Smooth muscle cell (in vitro differentiated cells): ENCODE measurements at regions not wholly inside any gene's neighbourhood (a gene's known extent, or its start where the extent isn't known, plus 50 kb on each side); places are given as distances from the start of the nearest gene placed in this dataset.
"Not testable (repeated sequence)": the region's sequence is repeated elsewhere in the genome, so short reads cannot be mapped to it uniquely, and the experiment has no call there.

Experiments used
- DNase-seq: peaks from one replicate; lab custom pipeline; 2025; ENCODE audit not compliant: unreplicated experiment; lab: John Stamatoyannopoulos, UW
- H2AFZ ChIP-seq: fragments of 200-600 bp; sonication (generic); 2 replicates; pipeline ENCODE4 v1.6.0; 2016; ENCODE audit warnings: antibody characterized with exemption, low read depth, mild to moderate bottlenecking
- H3F3A ChIP-seq: fragments of 200-600 bp; sonication (generic); 2 replicates; pipeline ENCODE4 v1.6.0; 2017; ENCODE audit warnings: antibody characterized with exemption, low read depth
- H3K27ac ChIP-seq: fragments of 200-600 bp; sonication (generic); 2 replicates; pipeline ENCODE4 v1.5.1; 2016; ENCODE audit warnings: low read depth, mild to moderate bottlenecking
- H3K27me3 ChIP-seq: fragments of 200-600 bp; sonication (generic); 2 replicates; pipeline ENCODE4 v1.6.1; 2016; ENCODE audit warnings: low read depth, mild to moderate bottlenecking
- H3K36me3 ChIP-seq: fragments of 200-600 bp; sonication (generic); 2 replicates; pipeline ENCODE4 v1.5.1; 2016; ENCODE audit warnings: low read depth
- H3K4me1 ChIP-seq: fragments of 200-600 bp; sonication (generic); 2 replicates; pipeline ENCODE4 v1.5.1; 2016; ENCODE audit warnings: low read depth
- H3K4me2 ChIP-seq: fragments of 200-600 bp; sonication (generic); 2 replicates; pipeline ENCODE4 v1.6.0; 2016; ENCODE audit warnings: mild to moderate bottlenecking
- H3K4me3 ChIP-seq: fragments of 200-600 bp; sonication (generic); 2 replicates; pipeline ENCODE4 v1.5.1; 2016; ENCODE audit warnings: mild to moderate bottlenecking
- H3K79me2 ChIP-seq: fragments of 200-600 bp; sonication (generic); 2 replicates; pipeline ENCODE4 v1.6.0; 2016; ENCODE audit warnings: low read depth, mild to moderate bottlenecking
- H3K9ac ChIP-seq: fragments of 200-600 bp; sonication (generic); 2 replicates; pipeline ENCODE4 v1.6.0; 2016; ENCODE audit warnings: low read depth
- H3K9me3 ChIP-seq: fragments of 200-600 bp; sonication (generic); replicated peaks from 2 replicates; pipeline ENCODE4 v1.5.1; 2016; ENCODE audit warnings: low read depth
- H4K20me1 ChIP-seq: fragments of 200-600 bp; sonication (generic); 2 replicates; pipeline ENCODE4 v1.6.0; 2016; ENCODE audit warnings: low read depth
- WGBS: methylation state at CpG from one replicate; pipeline ENCODE4 v1.1.7; 2016; ENCODE audit warnings: low lambda C conversion rate; 5-methylcytosine and 5-hydroxymethylcytosine counted together
- TF ChIP-seq, protein P1 (sequence below): fragments of 200-600 bp; sonication (generic); IDR thresholded peaks from 2 replicates; pipeline ENCODE4 v1.5.1; 2017; ENCODE audit warnings: borderline replicate concordance, mild to moderate bottlenecking, antibody characterized with exemption; ENCODE audit not compliant: insufficient read depth, poor library complexity, severe bottlenecking

DNA sequence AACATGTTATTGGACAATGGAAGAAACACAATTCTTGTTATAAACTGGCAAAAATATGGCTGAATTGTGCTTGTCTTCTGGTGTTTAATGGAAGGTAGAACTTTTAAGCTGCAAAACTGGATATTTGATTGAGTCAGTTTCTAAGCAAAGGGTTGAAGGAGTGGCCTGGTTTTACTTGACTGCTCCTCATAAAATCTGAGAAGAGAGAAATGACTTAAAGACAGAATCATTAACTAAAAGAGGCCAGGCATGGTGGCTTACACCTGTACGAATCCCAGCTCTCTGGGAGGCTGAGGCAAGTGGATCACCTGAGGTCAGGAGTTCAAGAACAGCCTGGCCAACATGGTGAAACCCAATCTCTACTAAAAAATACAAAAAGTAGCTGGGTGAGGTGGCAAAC is 770.7 kb downstream of the CDH11 start:
- TF ChIP-seq, protein P1, sequence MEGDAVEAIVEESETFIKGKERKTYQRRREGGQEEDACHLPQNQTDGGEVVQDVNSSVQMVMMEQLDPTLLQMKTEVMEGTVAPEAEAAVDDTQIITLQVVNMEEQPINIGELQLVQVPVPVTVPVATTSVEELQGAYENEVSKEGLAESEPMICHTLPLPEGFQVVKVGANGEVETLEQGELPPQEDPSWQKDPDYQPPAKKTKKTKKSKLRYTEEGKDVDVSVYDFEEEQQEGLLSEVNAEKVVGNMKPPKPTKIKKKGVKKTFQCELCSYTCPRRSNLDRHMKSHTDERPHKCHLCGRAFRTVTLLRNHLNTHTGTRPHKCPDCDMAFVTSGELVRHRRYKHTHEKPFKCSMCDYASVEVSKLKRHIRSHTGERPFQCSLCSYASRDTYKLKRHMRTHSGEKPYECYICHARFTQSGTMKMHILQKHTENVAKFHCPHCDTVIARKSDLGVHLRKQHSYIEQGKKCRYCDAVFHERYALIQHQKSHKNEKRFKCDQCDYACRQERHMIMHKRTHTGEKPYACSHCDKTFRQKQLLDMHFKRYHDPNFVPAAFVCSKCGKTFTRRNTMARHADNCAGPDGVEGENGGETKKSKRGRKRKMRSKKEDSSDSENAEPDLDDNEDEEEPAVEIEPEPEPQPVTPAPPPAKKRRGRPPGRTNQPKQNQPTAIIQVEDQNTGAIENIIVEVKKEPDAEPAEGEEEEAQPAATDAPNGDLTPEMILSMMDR: no peak
- Histone ChIP-seq H3K4me1 (no peaks in the 10 kb centered on the region), H2AFZ (no peak overlapping the region), H3K79me2 (no peaks in the 10 kb centered on the region), H3K27ac (no peak overlapping the region), H3K9me3 (no peaks in the 10 kb centered on the region), H3K4me3 (no peak overlapping the region), H3F3A (no peaks in the 10 kb centered on the region), H3K4me2 (no peak overlapping the region), H3K9ac (no peak overlapping the region), H3K27me3 (no peaks in the 10 kb centered on the region), H4K20me1 (no peaks in the 10 kb centered on the region), H3K36me3 (no peaks in the 10 kb centered on the region)
- WGBS: 80% methylated on average over 1 of the region's 1 CpG
- DNase-seq: no peak

DNA sequence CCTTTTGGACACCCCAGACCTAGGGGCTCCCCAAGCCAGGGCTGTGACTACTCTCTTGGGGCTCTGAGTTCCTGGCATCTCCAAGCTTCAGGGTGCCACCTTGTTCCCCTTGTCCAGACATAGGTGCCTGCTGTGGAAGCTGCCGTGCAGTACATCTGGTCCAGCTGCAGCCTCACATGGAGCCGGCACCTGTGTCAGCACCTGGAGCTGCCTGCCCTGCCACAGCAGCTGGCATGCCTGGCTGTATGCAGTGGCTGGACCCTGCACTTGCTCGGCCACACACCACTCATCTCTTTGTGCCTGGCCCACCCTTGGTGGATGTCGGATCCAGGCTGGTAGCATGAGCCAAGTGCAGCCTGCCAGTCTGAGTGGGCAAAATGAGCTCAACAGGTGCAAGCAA is 775.8 kb downstream of the CDH11 start:
- Histone ChIP-seq H2AFZ (no peak overlapping the region), H3K36me3 (no peaks in the 10 kb centered on the region), H3F3A (no peaks in the 10 kb centered on the region), H3K4me1 (no peaks in the 10 kb centered on the region), H3K4me3 (no peak overlapping the region), H3K27me3 (no peaks in the 10 kb centered on the region), H4K20me1 (no peaks in the 10 kb centered on the region), H3K4me2 (no peak overlapping the region), H3K9ac (no peak overlapping the region), H3K9me3 (no peaks in the 10 kb centered on the region), H3K27ac (no peak overlapping the region), H3K79me2 (no peaks in the 10 kb centered on the region)
- DNase-seq: no peak
- TF ChIP-seq, protein P1: no peak
- 97% methylated on average over 4 of the region's 4 CpGs for WGBS

DNA sequence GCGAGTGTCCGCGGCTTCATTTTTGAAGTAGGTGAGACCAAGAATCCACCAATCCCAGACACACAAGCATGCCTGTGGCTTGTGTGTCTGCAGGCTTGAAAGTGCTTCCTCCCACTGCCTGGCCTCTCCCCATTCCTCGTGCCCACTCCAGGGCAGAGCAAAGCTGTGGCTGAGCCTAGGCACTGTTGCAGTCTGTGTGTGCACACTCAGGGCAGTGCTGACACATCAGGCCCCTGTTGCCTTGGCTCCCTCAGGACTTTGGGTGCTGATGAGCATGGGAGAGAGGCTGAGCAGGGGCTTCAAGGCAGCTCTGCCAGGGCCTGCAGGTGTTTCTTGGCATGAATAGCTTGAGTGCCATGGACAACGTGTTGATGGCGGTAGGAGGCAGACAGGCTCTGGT is 776.7 kb downstream of the CDH11 start:
- H3K4me1 ChIP-seq: no peaks in the 10 kb centered on the region
- H4K20me1 ChIP-seq: no peaks in the 10 kb centered on the region
- no peak overlapping the region for H3K4me2 ChIP-seq
- no peak overlapping the region for H2AFZ ChIP-seq
- no peak overlapping the region for H3K9ac ChIP-seq
- no peaks in the 10 kb centered on the region for H3K27me3 ChIP-seq
- TF ChIP-seq, protein P1: no peak
- H3K9me3 ChIP-seq: no peaks in the 10 kb centered on the region
- H3K27ac ChIP-seq: no peak overlapping the region
- H3F3A ChIP-seq: no peaks in the 10 kb centered on the region
- WGBS: 83% methylated on average over 6 of the region's 6 CpGs
- DNase-seq: no peak
- no peak overlapping the region for H3K4me3 ChIP-seq
- no peaks in the 10 kb centered on the region for H3K36me3 ChIP-seq
- no peaks in the 10 kb centered on the region for H3K79me2 ChIP-seq

DNA sequence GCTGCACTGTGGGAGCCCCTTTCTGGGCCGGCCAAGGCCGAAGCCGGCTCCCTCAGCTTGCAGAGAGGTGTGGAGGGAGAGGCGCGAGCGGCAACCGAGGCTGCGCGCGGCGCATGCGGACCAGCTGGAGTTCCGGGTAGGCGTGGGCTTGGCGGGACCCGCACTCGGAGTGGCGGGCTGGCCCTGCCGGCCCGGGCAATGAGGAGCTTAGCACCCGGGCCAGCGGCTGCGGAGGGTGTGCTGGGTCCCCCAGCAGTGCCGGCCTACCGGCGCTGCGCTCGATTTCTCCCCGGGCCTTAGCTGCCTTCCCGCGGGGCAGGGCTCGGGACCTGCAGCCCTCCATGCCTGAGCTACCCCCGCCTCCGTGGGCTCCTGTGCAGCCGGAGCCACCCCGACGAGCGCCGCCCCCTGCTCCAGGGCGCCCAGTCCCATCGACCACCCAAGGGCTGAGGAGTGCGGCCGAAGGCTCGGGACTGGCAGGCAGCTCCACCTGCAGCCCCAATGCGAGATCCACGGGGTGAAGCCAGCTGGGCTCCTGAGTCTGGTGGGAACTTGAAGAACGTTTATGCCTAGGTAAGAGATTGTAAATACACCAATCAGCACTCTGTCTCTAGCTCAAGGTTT is 777.9 kb downstream of the CDH11 start:
- not testable (repeated sequence) for H3K27ac ChIP-seq, DNase-seq, H3K36me3 ChIP-seq, H3K9me3 ChIP-seq, H3K79me2 ChIP-seq, H3K4me2 ChIP-seq, H3F3A ChIP-seq, H3K27me3 ChIP-seq, H4K20me1 ChIP-seq, H3K9ac ChIP-seq, H3K4me1 ChIP-seq, H3K4me3 ChIP-seq, H2AFZ ChIP-seq
- 96% methylated on average over 35 of the region's 47 CpGs for WGBS
